Heart right ventricle (tissue), 16 donors: ENCODE measurements at regions not wholly inside any gene's neighbourhood (a gene's known extent, or its start where the extent isn't known, plus 50 kb on each side); places are given as distances from the start of the nearest gene placed in this dataset.

ENCODE experiments used
- ATAC-seq, 8 donors: fragments of 200-7000 bp; cut with Tn5 transposase; one replicate each; pipeline ENCODE4 v1.9.1; 2020; ENCODE audit warnings: mild to moderate bottlenecking in 8 of 8, moderate library complexity in 8 of 8, moderate number of reproducible peaks in 1 of 8
- DNase-seq, 2 donors: peaks; one replicate each; pipeline ENCODE4 v3.0.0-alpha.2; 2020
- H3K27ac ChIP-seq, 10 donors: fragments of 200-600 bp; sonication (generic) in 2 of 10; one replicate each; pipeline versions ENCODE4 v1.5.0 to v1.8.0; 2020 to 2022; ENCODE audit warnings: mild to moderate bottlenecking in 3 of 10
- H3K27me3 ChIP-seq, 7 donors: fragments of 200-600 bp; one replicate each; pipeline ENCODE4 v1.8.0; 2021 to 2022; ENCODE audit warnings: mild to moderate bottlenecking in 2 of 7
- H3K36me3 ChIP-seq, 9 donors: fragments of 200-600 bp; sonication (generic) in 1 of 9; one replicate each; pipeline versions ENCODE4 v1.5.0 to v1.8.0; 2020 to 2022; ENCODE audit warnings: mild to moderate bottlenecking in 2 of 9
- H3K4me1 ChIP-seq, 9 donors: fragments of 200-600 bp; sonication (generic) in 1 of 9; one replicate each; pipeline versions ENCODE4 v1.5.0 to v1.8.0; 2020 to 2022; ENCODE audit warnings: mild to moderate bottlenecking in 4 of 9
- H3K4me3 ChIP-seq, 10 donors: fragments of 200-600 bp; sonication (generic) in 2 of 10; one replicate each; pipeline versions ENCODE4 v1.5.0 to v1.8.0; 2020 to 2022; ENCODE audit warnings: mild to moderate bottlenecking in 7 of 10, moderate library complexity in 2 of 10
- H3K9me3 ChIP-seq, 11 donors: fragments of 200-600 bp in 10 of 11; sonication (generic) in 2 of 11; one replicate each; pipeline versions ENCODE4 v1.5.0 to v1.8.0; 2013 to 2022; ENCODE audit warnings: mild to moderate bottlenecking in 2 of 11, control low read depth in 1 of 11, moderate library complexity in 1 of 11
- WGBS, 2 donors: extraction: QIAGEN DNeasy Blood & Tissue Kit; methylation state at CpG; one replicate each; pipeline ENCODE4 v1.1.7; 2013; ENCODE audit warnings: inconsistent platforms in 1 of 2; 5-methylcytosine and 5-hydroxymethylcytosine counted together
- intact Hi-C, 10 donors: fragments of 100-400 bp; cut with DNase I; formaldehyde crosslinking; loops; one replicate each; pipeline versions ENCODE4 v1.11.1 to v1.14.2; 2022
- TF ChIP-seq, protein P1 (sequence below), 9 donors: fragments of 200-600 bp; sonication (generic) in 2 of 9; IDR thresholded peaks; one replicate each; pipeline versions ENCODE4 v1.5.0 to v1.8.0; 2021 to 2022; ENCODE audit warnings: antibody characterized with exemption in 9 of 9, mild to moderate bottlenecking in 5 of 9, moderate library complexity in 1 of 9
- donor health status: Arrhythmogenic right ventricular cardiomyopathy.
- donor health status: ischemic (EF 13 %, LVEDD 7.1; RV severe dilation, severe dysfunction).
- donor health status: healthy with polysubstance abuse.
- donor health status: DM: no; HTN: yes; CAD: no.
- donor health status: DM: no; HTN: no; CAD: no.
- donor health status: ischemic (EF 25% LVEDD 6.9; RV normal size, moderate dysfunction).
- donor health status: ischemic (EF 25% LVEDD 5.7; RV mildly dilated, moderate dysfunction).
- donor health status: healthy.
- donor health status: DM: yes; HTN: yes; CAD: no.
- donor health status: Ischemic cardiomyopathy.
- donor health status: ischemic (EF 35%, LVEDD 5.7; RV mildly dilated, moderate dysfunction).
- donor health status: nonischemic (EF 11% LVEDD 7.7; RV severe dilation, severe dysfunction).
- donor health status: DM: yes; HTN: yes; CAD: no.
- donor health status: PGD.
- donor health status: ischemic (EF 29% LVEDD 5.4; RV normal size, mild dysfunction).
- donor health status: nonischemic (EF 23%, LVEDD 6.1; RV moderate dilation, normal function).

DNA sequence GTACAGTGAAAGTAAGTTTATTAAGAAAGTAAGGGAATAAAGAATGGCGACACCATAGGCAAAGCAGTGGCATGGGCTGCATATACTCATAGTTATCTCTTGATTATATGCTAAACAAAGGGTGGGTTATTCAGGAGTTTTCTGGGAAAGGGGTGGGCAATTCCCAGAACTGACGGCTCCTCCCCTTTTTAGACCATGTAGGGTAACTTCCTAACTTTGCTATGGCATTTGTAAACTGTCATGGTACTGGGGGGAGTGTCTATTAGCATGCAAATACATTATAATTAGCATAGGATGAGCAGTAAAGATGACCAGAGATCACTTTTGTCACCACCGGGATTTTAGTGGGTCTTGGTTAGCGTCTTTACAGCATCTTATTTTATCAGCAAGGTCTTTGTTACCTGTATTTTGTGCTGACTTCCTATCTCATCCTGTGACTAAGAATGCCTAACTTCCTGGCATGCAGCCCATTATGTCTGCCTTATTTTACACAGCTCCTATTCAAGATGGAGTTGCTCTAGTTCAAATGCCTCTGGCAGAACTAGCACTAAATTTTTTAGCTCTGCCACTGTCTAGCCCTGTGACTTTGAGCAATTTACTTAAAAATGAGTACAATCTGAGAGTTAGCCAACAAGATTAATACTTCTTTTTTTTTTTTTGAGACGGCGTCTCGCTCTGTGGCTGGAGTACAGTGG, 110.3 kb upstream of the PALMD start:
- Histone ChIP-seq H3K27ac (peak overlapping the region in 6 of 10 donors; percentile 62 to 83 (median 73)), H3K9me3 (no peaks in the 10 kb centered on the region), H3K36me3 (no peaks in the 10 kb centered on the region), H3K27me3 (no peaks in the 10 kb centered on the region), H3K4me3 (no peak overlapping the region), H3K4me1 (peaks cover 0 to 42% (median 19%) of the 10 kb centered on the region in 9 donors)
- WGBS, 2 donors: 84 to 86% methylated on average over 7 of the region's 7 CpGs
- ATAC-seq: no peak
- peak in 1 of 2 donors; percentile 13 for DNase-seq
- TF ChIP-seq, protein P1, sequence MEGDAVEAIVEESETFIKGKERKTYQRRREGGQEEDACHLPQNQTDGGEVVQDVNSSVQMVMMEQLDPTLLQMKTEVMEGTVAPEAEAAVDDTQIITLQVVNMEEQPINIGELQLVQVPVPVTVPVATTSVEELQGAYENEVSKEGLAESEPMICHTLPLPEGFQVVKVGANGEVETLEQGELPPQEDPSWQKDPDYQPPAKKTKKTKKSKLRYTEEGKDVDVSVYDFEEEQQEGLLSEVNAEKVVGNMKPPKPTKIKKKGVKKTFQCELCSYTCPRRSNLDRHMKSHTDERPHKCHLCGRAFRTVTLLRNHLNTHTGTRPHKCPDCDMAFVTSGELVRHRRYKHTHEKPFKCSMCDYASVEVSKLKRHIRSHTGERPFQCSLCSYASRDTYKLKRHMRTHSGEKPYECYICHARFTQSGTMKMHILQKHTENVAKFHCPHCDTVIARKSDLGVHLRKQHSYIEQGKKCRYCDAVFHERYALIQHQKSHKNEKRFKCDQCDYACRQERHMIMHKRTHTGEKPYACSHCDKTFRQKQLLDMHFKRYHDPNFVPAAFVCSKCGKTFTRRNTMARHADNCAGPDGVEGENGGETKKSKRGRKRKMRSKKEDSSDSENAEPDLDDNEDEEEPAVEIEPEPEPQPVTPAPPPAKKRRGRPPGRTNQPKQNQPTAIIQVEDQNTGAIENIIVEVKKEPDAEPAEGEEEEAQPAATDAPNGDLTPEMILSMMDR (IDR thresholded peaks at IDR 0.05): no peak
- intact Hi-C loops: loop anchor here in 5 of 10 donors (2.0 to 10.0 kb wide), 5 partner anchors 59 to 139 kb away; partner anchors contain the start of gene PALMD (in 3 of the 5)

DNA sequence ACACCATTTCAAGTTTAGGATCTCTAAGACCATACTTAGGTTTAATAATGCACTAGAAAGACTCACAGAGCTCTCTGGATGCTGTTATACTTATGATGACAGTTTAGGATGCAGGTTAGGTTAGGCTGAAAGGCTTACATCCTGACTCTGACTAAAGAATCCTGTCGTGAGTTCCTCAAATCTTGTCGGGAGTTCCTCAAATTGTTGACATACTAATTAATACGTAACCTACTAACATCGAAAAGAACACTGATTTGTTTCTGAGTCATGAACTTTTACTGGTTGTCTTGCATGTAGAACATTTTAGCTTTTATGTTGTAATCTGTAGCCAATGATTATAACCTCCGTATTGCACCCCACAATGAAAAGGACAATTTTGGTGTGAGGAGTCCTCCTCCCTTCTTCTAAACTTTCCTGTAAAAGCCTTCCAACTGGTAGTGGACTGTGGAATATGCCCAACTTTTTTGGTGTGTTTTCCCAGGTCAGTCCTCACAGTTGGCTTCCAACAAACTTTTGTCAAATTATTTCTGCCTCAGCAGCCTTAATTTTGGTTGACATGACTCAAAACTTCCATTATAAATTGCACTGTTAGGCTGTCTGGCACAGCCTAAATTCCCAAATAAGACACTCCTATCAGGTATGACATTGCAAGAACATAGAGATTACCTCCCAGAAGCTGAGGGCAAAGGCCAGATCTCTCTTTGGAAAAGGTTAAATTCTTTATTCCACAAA, 107.9 kb upstream of the PALMD start:
- WGBS, 2 donors: 70 to 73% methylated on average over 5 of the region's 5 CpGs
- DNase-seq: no peak

DNA sequence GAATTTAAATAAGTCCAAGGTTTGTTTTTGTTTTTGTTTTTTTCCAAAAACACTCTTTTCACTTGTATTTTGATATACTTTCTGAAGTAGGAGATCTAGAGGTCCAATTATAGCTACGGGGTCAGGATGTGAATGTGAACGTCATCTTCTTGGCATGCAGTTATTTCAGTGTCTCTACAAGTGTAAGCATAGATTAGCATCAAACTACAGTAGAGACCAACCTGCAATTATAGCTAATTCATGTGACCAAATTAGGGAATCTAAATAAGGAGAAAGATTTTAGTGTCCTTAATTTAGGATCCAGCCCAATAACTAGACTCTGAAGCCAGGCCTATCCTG, 107.3 kb upstream of the PALMD start:
- 42 to 44% methylated on average over 2 of the region's 2 CpGs for WGBS, 2 donors
- no peaks in the 10 kb centered on the region for H3K36me3 ChIP-seq
- H3K4me3 ChIP-seq: no peak overlapping the region
- no peaks in the 10 kb centered on the region for H3K9me3 ChIP-seq
- intact Hi-C loops: loop anchor here in 4 of 10 donors (5.0 to 10.0 kb wide), 4 partner anchors 56 to 136 kb away; partner anchors contain the start of gene PALMD (in 1 of the 4)
- H3K4me1 ChIP-seq: peaks cover 0 to 38% (median 19%) of the 10 kb centered on the region in 9 donors
- H3K27me3 ChIP-seq: no peaks in the 10 kb centered on the region
- H3K27ac ChIP-seq: no peak overlapping the region
- ATAC-seq (peak in 1 of 8 donors; percentile 35), DNase-seq (no peak)
- TF ChIP-seq, protein P1 (IDR thresholded peaks at IDR 0.05): no peak

More for the DNA sequence above, 107.9 kb upstream of the PALMD start:
- no peak for ATAC-seq
- no peaks in the 10 kb centered on the region for H3K36me3 ChIP-seq
- H3K4me1 ChIP-seq: peaks cover 0 to 42% (median 19%) of the 10 kb centered on the region in 9 donors
- intact Hi-C loops: loop anchor here in 4 of 10 donors (5.0 to 10.0 kb wide), 4 partner anchors 57 to 137 kb away; partner anchors contain the start of gene PALMD (in 1 of the 4)
- H3K9me3 ChIP-seq: no peaks in the 10 kb centered on the region
- H3K27me3 ChIP-seq: no peaks in the 10 kb centered on the region
- peak overlapping the region in 2 of 10 donors; percentile 25 to 36 for H3K27ac ChIP-seq
- no peak overlapping the region for H3K4me3 ChIP-seq
- TF ChIP-seq, protein P1 (IDR thresholded peaks at IDR 0.05): no peak

DNA sequence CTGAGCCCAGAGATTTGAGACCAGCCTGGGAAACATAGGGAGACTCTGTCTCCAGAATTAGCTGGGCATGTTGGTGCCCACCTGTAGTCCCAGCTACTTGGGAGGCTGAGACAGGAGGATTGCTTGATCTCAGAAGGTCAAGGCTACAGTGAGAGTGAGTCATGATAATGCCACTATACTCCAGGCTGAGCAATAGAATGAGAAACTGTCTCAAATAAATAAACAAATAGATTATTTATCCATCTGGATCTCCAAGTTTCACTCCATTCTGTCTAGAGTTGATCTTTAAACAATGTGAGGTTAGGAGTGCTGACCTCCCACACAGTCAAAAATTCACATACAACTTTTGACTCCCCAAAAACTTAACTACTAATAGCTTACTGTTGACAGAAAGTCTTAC, 106.8 kb upstream of the PALMD start:
- Histone ChIP-seq H3K4me1 (peaks cover 0 to 33% (median 15%) of the 10 kb centered on the region in 9 donors), H3K27me3 (no peaks in the 10 kb centered on the region), H3K27ac (no peak overlapping the region), H3K36me3 (no peaks in the 10 kb centered on the region), H3K4me3 (no peak overlapping the region), H3K9me3 (no peaks in the 10 kb centered on the region)
- intact Hi-C loops: loop anchor here in 4 of 10 donors (5.0 to 10.0 kb wide), 4 partner anchors 56 to 136 kb away; partner anchors contain the start of gene PALMD (in 1 of the 4)
- ATAC-seq (no peak), DNase-seq (no peak)
- TF ChIP-seq, protein P1 (IDR thresholded peaks at IDR 0.05): no peak
